ENCODE measurements at regions not wholly inside any gene's neighbourhood (a gene's known extent, or its start where the extent isn't known, plus 50 kb on each side); places are given as distances from the start of the nearest gene placed in this dataset.

DNA sequence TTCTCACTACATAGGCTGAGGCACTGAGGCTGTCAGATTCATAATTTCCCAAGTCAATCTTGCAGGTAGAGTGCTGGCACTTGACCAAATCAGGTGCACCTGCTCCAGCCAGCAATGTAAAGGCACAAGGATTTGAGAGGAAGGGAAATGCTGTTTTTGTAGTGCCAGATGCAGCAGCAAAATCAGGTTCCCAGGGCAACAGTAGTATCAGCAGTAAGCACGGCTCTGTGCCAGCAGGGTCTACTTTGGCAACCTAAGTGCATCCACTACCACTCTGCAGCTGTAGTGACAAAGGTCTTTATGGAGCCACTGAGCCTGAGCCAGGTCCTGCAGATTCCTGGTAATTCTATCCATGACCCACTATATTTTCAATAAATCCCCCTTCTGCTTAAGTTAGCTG lies 329.5 kb downstream of the TPBG start:
- H3K4me3 ChIP-seq (ENCODE audit: low read depth, low read length), result no peak overlapping the region
- no peak for DNase-seq (ENCODE audit: low read depth)
- TF ChIP-seq, protein P1, sequence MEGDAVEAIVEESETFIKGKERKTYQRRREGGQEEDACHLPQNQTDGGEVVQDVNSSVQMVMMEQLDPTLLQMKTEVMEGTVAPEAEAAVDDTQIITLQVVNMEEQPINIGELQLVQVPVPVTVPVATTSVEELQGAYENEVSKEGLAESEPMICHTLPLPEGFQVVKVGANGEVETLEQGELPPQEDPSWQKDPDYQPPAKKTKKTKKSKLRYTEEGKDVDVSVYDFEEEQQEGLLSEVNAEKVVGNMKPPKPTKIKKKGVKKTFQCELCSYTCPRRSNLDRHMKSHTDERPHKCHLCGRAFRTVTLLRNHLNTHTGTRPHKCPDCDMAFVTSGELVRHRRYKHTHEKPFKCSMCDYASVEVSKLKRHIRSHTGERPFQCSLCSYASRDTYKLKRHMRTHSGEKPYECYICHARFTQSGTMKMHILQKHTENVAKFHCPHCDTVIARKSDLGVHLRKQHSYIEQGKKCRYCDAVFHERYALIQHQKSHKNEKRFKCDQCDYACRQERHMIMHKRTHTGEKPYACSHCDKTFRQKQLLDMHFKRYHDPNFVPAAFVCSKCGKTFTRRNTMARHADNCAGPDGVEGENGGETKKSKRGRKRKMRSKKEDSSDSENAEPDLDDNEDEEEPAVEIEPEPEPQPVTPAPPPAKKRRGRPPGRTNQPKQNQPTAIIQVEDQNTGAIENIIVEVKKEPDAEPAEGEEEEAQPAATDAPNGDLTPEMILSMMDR (IDR thresholded peaks at IDR 0.05; ENCODE audit: insufficient read depth, low read length), result no peak

DNA sequence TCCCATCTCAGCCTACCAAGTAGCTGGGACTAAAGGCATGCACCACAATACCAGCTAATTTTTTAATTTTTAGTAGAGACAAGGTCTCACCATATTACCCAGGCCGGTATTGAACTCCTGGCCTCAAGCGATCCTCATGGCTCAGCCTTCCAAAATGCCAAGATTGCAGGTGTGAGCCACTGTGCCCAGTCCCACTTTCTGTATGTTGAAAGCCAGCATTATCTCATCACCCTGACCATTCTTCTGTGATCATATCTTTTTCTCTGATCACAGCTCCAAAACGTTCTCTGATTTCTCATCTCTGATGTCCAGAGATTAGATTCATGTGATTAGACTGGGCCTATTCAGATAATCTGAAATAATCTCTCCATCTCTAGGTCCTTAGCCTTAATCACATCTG lies 337.7 kb downstream of the TPBG start:
- H3K4me3 ChIP-seq (ENCODE audit: low read depth, low read length), result no peak overlapping the region
- TF ChIP-seq, protein P1 (IDR thresholded peaks at IDR 0.05; ENCODE audit: insufficient read depth, low read length), result no peak
- DNase-seq (ENCODE audit: low read depth), result no peak

DNA sequence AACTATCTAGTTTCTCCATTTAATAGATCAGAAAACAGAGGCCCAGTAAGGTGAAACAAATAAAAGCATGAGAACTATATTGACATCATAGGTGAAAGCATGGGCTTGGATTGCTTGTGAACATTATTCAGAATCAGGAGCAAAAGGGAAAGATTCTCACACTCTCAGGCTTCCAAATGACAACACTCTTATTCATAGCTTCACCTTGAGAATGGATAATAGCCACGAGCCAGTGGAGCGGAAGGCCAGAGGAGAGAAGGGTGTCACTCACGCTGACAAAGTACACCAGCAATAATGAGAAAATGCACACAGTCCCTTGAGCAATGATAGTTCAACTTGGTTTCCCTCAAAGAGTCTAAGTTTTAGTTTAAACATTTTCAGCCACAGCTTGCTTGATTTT lies 339.0 kb downstream of the TPBG start:
- H3K4me3 ChIP-seq (ENCODE audit: low read depth, low read length), result no peak overlapping the region
- no peak for DNase-seq (ENCODE audit: low read depth)
- TF ChIP-seq, protein P1 (IDR thresholded peaks at IDR 0.05; ENCODE audit: insufficient read depth, low read length), result no peak

DNA sequence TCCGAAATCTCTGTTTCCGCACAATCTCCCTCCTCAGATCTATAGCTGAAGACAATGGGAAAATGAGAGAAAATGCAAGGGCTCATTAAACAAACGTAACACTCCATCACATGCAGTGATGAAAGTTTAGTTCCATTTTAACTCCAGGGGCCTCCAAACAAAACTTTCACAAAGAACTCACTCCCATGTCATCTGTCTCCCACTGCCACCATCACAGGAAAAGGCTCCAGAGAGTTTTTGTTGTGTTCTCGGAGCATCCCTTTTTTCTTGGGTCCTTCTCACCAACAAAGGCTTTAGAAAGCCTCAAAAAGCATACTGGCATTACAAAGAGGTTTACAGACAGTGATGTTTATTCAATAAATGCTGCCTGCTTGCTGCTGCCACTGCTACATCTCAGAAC lies 339.6 kb downstream of the TPBG start:
- TF ChIP-seq, protein P1 (IDR thresholded peaks at IDR 0.05; ENCODE audit: insufficient read depth, low read length), result no peak
- no peak overlapping the region for H3K4me3 ChIP-seq (ENCODE audit: low read depth, low read length)
- no peak for DNase-seq (ENCODE audit: low read depth)

DNA sequence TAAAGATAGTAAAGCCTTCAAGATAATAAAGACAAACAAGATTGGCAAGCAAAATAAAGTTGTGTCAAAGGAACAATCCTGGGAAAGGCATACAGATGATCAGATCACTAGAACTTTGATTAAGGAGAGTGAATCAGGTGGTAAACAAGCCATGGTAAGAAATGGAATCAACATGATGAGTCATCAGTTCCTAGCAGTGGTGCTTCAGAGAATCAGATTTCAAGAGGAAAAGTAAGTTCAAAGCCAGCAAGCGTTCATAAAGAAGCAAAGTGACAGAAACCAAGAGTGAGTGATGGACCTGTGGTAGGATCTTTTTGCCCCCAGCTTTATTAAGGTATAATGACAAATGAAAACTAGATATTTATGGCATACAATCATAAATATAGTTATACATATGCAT lies 340.4 kb downstream of the TPBG start:
- DNase-seq (ENCODE audit: low read depth), result no peak
- TF ChIP-seq, protein P1 (IDR thresholded peaks at IDR 0.05; ENCODE audit: insufficient read depth, low read length), result no peak

DNA sequence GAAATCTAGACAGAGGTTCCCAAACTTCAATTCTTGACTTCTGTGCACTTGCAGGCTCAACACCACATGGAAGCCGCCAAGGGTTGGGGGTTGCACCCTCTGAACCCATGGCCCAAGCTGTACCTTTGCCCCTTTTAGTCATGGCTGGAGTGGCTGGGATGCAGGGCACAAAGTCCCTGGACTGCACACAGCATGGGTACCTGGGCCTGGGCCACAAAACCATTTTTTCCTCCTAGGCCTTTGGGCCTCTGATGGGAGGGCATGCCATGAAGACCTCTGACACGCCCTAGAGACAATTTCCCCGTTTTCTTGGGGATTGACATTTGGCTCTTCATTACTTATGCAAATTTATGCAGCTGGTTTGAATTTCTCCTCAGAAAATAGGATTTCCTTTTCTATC lies 342.0 kb downstream of the TPBG start:
- DNase-seq (ENCODE audit: low read depth), result no peak
- no peak overlapping the region for H3K4me3 ChIP-seq (ENCODE audit: low read depth, low read length)
- TF ChIP-seq, protein P1 (IDR thresholded peaks at IDR 0.05; ENCODE audit: insufficient read depth, low read length), result no peak

More for the DNA sequence above, 340.4 kb downstream of the TPBG start:
- H3K4me3 ChIP-seq (ENCODE audit: low read depth, low read length), result no peak overlapping the region

DNA sequence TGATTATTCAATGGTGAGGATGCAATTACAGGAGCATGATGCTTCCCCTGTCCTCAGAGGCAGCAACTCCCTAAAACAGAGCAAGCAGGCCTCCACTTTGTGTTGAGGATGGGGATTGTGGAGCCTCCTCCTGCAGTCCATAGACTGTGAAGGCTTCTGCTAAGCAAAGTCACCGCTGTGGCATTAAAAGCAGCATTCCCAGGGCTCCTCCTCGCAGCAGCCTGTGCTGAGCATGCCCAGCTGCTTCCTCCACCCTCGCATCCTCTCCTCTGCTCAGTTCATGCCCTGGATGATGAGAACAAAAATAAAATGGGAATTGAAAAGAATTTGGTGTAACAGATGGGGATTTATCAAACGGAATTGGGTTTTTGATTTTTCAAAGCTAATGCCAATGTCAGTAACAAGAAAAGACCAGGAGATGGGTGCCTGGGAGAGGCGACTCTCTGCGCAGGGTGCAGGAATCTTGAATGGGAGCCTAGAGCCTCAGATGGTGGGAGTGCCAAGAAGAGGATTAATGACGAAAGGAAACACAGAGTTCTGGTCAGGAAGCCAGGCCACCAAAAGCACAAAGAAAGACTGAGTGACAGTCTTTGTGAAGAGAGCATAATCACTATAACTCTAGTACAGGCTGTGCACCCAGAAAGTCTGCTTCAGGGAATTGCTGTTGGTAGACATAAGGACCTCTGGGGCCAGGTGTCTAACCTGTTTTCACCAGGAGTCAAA lies 347.6 kb downstream of the TPBG start:
- TF ChIP-seq, protein P1 (IDR thresholded peaks at IDR 0.05; ENCODE audit: insufficient read depth, low read length), result no peak
- peak; percentile 7 for DNase-seq (ENCODE audit: low read depth)
- no peak overlapping the region for H3K4me3 ChIP-seq (ENCODE audit: low read depth, low read length)
